OCI-LY7 (cell line): ENCODE measurements at regions not wholly inside any gene's neighbourhood (a gene's known extent, or its start where the extent isn't known, plus 50 kb on each side); places are given as distances from the start of the nearest gene placed in this dataset.

ENCODE experiments used
- EZH2phosphoT487 ChIP-seq: fragments of 200-600 bp; sonication (generic); IDR thresholded peaks from 2 replicates; pipeline ENCODE4 v1.6.1; 2018; ENCODE audit warnings: low read depth, borderline replicate concordance, mild to moderate bottlenecking, mixed run types, antibody characterized with exemption, low read length, moderate library complexity, mixed read lengths
- TF ChIP-seq, protein P1 (sequence below): fragments of 200-600 bp; sonication (generic); conservative IDR thresholded peaks from 2 replicates; pipeline ENCODE4 v1.5.1; 2014; ENCODE audit warnings: mild to moderate bottlenecking, antibody characterized with exemption, low read length, moderate library complexity, mixed read lengths

DNA sequence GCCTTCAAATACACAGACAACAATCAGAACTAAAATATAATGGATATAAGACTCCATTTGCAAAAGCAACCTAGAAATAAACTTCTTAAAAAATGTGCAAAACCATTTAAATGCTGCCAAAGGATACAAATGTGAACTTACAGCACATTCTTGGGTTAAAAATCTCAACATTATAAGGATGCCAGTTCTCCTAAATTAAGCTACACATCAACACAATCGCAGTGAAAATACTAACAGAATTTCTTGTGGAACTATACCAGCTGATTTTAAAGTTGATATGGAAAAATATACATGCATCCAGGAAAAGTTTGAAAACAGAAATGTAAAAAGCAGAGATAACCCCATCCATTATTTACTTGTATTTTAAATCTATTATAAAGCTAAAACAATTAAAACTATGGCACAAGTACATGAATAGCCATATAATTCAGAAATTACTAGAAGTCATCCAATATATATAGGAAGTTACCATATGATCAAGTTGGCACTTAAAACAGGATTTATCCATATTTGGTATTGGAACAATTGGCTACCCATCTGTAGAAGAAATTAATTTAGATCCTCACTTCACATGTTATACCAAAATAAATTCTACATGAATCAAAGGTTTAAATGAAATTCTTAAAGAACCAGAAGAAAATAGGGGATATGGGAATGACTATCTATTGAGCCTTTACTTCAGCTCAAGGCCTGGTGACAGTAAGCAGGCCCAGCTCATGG, 151.7 kb upstream of the GLI2 start:
- TF ChIP-seq, protein P1, sequence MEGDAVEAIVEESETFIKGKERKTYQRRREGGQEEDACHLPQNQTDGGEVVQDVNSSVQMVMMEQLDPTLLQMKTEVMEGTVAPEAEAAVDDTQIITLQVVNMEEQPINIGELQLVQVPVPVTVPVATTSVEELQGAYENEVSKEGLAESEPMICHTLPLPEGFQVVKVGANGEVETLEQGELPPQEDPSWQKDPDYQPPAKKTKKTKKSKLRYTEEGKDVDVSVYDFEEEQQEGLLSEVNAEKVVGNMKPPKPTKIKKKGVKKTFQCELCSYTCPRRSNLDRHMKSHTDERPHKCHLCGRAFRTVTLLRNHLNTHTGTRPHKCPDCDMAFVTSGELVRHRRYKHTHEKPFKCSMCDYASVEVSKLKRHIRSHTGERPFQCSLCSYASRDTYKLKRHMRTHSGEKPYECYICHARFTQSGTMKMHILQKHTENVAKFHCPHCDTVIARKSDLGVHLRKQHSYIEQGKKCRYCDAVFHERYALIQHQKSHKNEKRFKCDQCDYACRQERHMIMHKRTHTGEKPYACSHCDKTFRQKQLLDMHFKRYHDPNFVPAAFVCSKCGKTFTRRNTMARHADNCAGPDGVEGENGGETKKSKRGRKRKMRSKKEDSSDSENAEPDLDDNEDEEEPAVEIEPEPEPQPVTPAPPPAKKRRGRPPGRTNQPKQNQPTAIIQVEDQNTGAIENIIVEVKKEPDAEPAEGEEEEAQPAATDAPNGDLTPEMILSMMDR: no peak
- no peak for TF ChIP-seq EZH2phosphoT487
